ENCODE measurements at regions not wholly inside any gene's neighbourhood (a gene's known extent, or its start where the extent isn't known, plus 50 kb on each side); places are given as distances from the start of the nearest gene placed in this dataset.

GRCh38 chr15:77724715-77725114 is 92.0 kb upstream of the LINGO1 start:
- no peak for FAIRE-seq
- TF ChIP-seq CHCHD3 (CRISPR knock-in tag; IDR thresholded peaks at IDR 0.05) = no peak
- no peak for TF ChIP-seq GMEB2 (CRISPR knock-in tag; IDR thresholded peaks at IDR 0.05; ENCODE audit: low read depth)
- no peak for TF ChIP-seq RCOR2 (CRISPR knock-in tag; IDR thresholded peaks at IDR 0.05)
- no peak for TF ChIP-seq LRRFIP1 (CRISPR knock-in tag; conservative IDR thresholded peaks at IDR 0.05)
- no peak for TF ChIP-seq PHF5A (CRISPR knock-in tag; IDR thresholded peaks at IDR 0.05; ENCODE audit: low read depth, unreplicated experiment)
- no peak for TF ChIP-seq ELF4 (CRISPR knock-in tag; IDR thresholded peaks at IDR 0.05; ENCODE audit: borderline replicate concordance)
- no peak for TF ChIP-seq POLR2G (IDR thresholded peaks at IDR 0.05; ENCODE audit: low read depth, low read length)
- no peak for TF ChIP-seq ZSCAN31 (CRISPR knock-in tag; IDR thresholded peaks at IDR 0.05; ENCODE audit: low read depth)
- TF ChIP-seq, protein P1, sequence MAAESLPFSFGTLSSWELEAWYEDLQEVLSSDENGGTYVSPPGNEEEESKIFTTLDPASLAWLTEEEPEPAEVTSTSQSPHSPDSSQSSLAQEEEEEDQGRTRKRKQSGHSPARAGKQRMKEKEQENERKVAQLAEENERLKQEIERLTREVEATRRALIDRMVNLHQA (CRISPR knock-in tag; IDR thresholded peaks at IDR 0.05) = no peak
- no peak for TF ChIP-seq ZNF546 (CRISPR knock-in tag; conservative IDR thresholded peaks at IDR 0.05)
- no peak for TF ChIP-seq PAXIP1 (CRISPR knock-in tag; conservative IDR thresholded peaks at IDR 0.05)
- no peak for TF ChIP-seq FLYWCH1 (CRISPR knock-in tag; IDR thresholded peaks at IDR 0.05)
- TF ChIP-seq CREB3 (CRISPR knock-in tag; IDR thresholded peaks at IDR 0.05) = no peak
- TF ChIP-seq NFE2L2 (IDR thresholded peaks at IDR 0.05; ENCODE audit: low read length) = no peak
- TF ChIP-seq DRAP1 (CRISPR knock-in tag; IDR thresholded peaks at IDR 0.05) = no peak
- no peak for TF ChIP-seq TOE1 (CRISPR knock-in tag; IDR thresholded peaks at IDR 0.05)
- no peak for TF ChIP-seq NR3C1 (CRISPR knock-in tag; IDR thresholded peaks at IDR 0.05)
- TF ChIP-seq XBP1 (CRISPR knock-in tag; IDR thresholded peaks at IDR 0.05) = no peak

More at GRCh38 chr15:77724715-77725114, 92.0 kb upstream of the LINGO1 start:
- Histone ChIP-seq H3K9ac (ENCODE audit: insufficient read depth, low read depth, low read length) (no peak overlapping the region), H4K20me1 (ENCODE audit: insufficient read depth, low read length) (no peaks in the 10 kb centered on the region), H3K4me2 (ENCODE audit: low read depth, low read length) (no peak overlapping the region), H3K79me2 (ENCODE audit: insufficient read depth, low read length) (no peaks in the 10 kb centered on the region), H3K4me3 (replicated peaks in 1 of 3; ENCODE audit: insufficient read depth in 1 of 3, low read depth in 2 of 3, low read length in 3 of 3) (no peak overlapping the region), H3K27me3 (ENCODE audit: control insufficient read depth in 1 of 2, insufficient read depth in 2 of 2, low read length in 2 of 2) (peaks cover 2 to 13% of the 10 kb centered on the region in 2 experiments; a peak in 3 of 5 replicates), H3K9me3 (ENCODE audit: low read length) (no peaks in the 10 kb centered on the region), H3K4me1 (ENCODE audit: insufficient read depth, low read length) (no peaks in the 10 kb centered on the region), H3K27ac (ENCODE audit: extremely low read length, insufficient read depth, low read length) (no peak overlapping the region), H2AFZ (ENCODE audit: low read length) (no peak overlapping the region), H3K36me3 (replicated peaks in 1 of 2; ENCODE audit: control insufficient read depth in 1 of 2, insufficient read depth in 2 of 2, low read length in 2 of 2) (no peaks in the 10 kb centered on the region)
- ChIA-PET POLR2A (no interaction called here), CTCF (ENCODE audit: low intra/inter-chr PET ratio, low total read pairs) (no interaction called here)
- intact Hi-C loops (cut with micrococcal nuclease; ENCODE audit: unreplicated experiment) (no loop called here), in situ Hi-C loops (cut with HindIII; ENCODE audit: extremely low pct_ligation_motif_present, low pct_unique_long_range_greater_than_20kb) (no loop called here)
- no TSS peak for BruUV-seq (replicated peaks)
- WGBS (ENCODE audit: low lambda C conversion rate) = 4% methylated on average over 5 of the region's 6 CpGs
- ATAC-seq (no peak), DNase-seq (ENCODE audit: low spot score) (no peak)
